NB4 (cell line): ENCODE measurements at regions not wholly inside any gene's neighbourhood (a gene's known extent, or its start where the extent isn't known, plus 50 kb on each side); places are given as distances from the start of the nearest gene placed in this dataset.

Experiments
- DNase-seq: peaks from one replicate; pipeline ENCODE4 v3.0.0; 2010; ENCODE audit warnings: low read depth
- H3K4me3 ChIP-seq: one replicate; pipeline ENCODE4 v1.5.1; 2011; ENCODE audit warnings: mild to moderate bottlenecking, low read depth, low read length, moderate library complexity
- CTCF ChIP-seq: IDR thresholded peaks from one replicate; pipeline ENCODE4 v1.5.1; 2012; ENCODE audit warnings: low read depth, low read length
- MYC ChIP-seq: IDR thresholded peaks from 2 replicates; pipeline ENCODE4 v1.6.1; 2011; ENCODE audit warnings: low read depth, low read length
- POLR2A ChIP-seq: IDR thresholded peaks from 2 replicates; pipeline ENCODE4 v1.6.1; 2011; ENCODE audit warnings: mild to moderate bottlenecking; ENCODE audit not compliant: insufficient read length; ENCODE audit errors: extremely low read depth
- TF ChIP-seq, protein P1 (sequence below): IDR thresholded peaks from 2 replicates; pipeline ENCODE4 v1.6.1; 2011; ENCODE audit warnings: low read depth, low read length

- TF ChIP-seq POLR2A (no peak), CTCF (no peak), MYC (no peak)
- TF ChIP-seq, protein P1, sequence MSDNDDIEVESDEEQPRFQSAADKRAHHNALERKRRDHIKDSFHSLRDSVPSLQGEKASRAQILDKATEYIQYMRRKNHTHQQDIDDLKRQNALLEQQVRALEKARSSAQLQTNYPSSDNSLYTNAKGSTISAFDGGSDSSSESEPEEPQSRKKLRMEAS = no peak
- no peak for DNase-seq
- no peak overlapping the region for H3K4me3 ChIP-seq
Measured at GRCh38 chr6:120137492-120137891, 787.9 kb upstream of the MAN1A1 start.

GRCh38 chr6:120129228-120129627 is 779.7 kb upstream of the MAN1A1 start:
- TF ChIP-seq CTCF (no peak), POLR2A (no peak), MYC (no peak)
- TF ChIP-seq, protein P1 = no peak
- no peak for DNase-seq

GRCh38 chr6:120122401-120122800 is 772.8 kb upstream of the MAN1A1 start:
- no peak for TF ChIP-seq POLR2A
- TF ChIP-seq, protein P1 = no peak
- no peak for TF ChIP-seq MYC
- TF ChIP-seq CTCF = no peak
- DNase-seq = no peak

More at GRCh38 chr6:120129228-120129627, 779.7 kb upstream of the MAN1A1 start:
- H3K4me3 ChIP-seq = no peak overlapping the region

DNA sequence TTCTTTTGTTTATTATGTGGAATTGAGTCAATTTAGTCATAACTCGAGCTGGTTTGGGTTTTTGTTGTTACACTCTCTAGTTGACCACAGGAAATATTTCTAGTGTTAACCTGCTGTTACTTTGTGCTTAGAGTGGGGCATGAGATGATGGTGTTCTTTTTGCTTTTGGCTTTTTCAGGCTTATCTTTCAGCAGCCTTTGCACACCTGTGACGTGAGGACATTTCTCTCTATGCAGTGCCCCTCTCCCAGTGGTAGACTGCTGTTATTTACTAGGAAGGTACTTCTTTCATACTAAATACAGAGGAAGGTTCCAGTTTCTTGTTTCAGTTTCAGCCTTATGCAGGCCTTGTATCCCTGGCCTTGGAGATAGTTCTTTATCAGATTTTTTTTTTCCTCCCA is 766.8 kb upstream of the MAN1A1 start:
- no peak overlapping the region for H3K4me3 ChIP-seq
- TF ChIP-seq, protein P1 = no peak
- TF ChIP-seq CTCF (no peak), POLR2A (no peak), MYC (no peak)
- DNase-seq = no peak

More at GRCh38 chr6:120122401-120122800, 772.8 kb upstream of the MAN1A1 start:
- no peak overlapping the region for H3K4me3 ChIP-seq

DNA sequence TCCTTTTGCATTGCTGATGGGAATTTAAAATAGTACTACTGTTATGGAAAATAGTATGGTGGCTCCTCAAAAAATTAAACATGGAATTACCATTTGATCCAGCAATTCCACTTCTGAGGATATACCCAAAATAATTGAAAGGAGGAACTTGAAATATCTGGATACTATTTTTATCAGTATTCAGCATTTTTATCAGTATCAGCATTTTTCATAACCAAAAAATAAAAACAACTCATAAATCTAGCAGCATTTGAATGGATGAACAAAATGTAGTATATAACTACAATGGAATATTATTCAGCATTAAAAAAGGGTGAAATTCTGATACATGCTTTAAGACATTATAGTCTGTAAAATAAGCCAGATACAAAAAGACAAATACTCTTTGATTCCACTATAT is 763.4 kb upstream of the MAN1A1 start:
- no peak for DNase-seq
- TF ChIP-seq POLR2A (no peak), MYC (no peak)
- H3K4me3 ChIP-seq = no peak overlapping the region

DNA sequence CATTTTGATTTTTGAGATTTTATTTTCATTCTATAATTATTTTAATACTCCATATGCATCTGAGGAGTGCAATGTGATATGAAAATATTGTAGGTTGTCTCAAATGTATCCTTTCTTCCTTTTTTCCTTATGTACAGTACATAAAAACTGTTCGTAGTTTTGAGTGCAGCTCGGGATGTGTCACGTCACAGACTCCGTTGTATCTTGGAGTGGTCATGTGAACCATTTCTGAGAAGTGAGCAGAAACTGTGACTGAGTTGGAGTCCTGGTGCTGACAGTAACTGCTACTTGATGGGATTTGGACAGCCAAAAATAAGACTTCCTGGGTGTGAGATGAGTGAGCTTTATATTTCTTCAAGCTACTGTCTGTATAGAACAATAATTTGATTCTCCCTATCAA is 761.4 kb upstream of the MAN1A1 start:
- H3K4me3 ChIP-seq = no peak overlapping the region
- DNase-seq = no peak
- TF ChIP-seq CTCF = no peak
- TF ChIP-seq MYC = no peak
- TF ChIP-seq, protein P1 = no peak
- no peak for TF ChIP-seq POLR2A
